OCI-LY7 (cell line): ENCODE measurements at regions not wholly inside any gene's neighbourhood (a gene's known extent, or its start where the extent isn't known, plus 50 kb on each side); places are given as distances from the start of the nearest gene placed in this dataset.

ENCODE experiments used
- BruUV-seq: library from RNA; stranded (reverse); fragments of 400-500 nt; replicated peaks from 2 replicates; lab custom pipeline; 2021; lab: Mats Ljungman, UMichigan
- CTCF ChIA-PET: fragments of 300-600 bp; sonication (Branson Sonifier 250); formaldehyde crosslinking; loops from one replicate; lab custom pipeline; 2022; ENCODE audit warnings: antibody characterized with exemption; ENCODE audit not compliant: unreplicated experiment; lab: Charles Lee
- POLR2A ChIA-PET: fragments of 300-600 bp; sonication (Branson Sonifier 250); formaldehyde crosslinking; loops from one replicate; lab custom pipeline; 2022; ENCODE audit warnings: antibody characterized with exemption; lab: Charles Lee
- DNase-seq: peaks from one replicate; pipeline ENCODE4 v3.0.0-alpha.2; 2015; ENCODE audit warnings: low spot score
- H2AFZ ChIP-seq: fragments of 200-600 bp; sonication (generic), shearing (Covaris generic); 2 replicates; pipeline ENCODE4 v1.6.1; 2014; ENCODE audit warnings: mild to moderate bottlenecking, antibody characterized with exemption, low read length, moderate library complexity
- H3K27ac ChIP-seq: fragments of 200-600 bp; sonication (generic); 2 replicates; pipeline ENCODE4 v1.5.1; 2014; ENCODE audit warnings: mixed run types, low read depth, mild to moderate bottlenecking, moderate library complexity, low read length, inconsistent platforms; ENCODE audit not compliant: poor library complexity, severe bottlenecking
- H3K36me3 ChIP-seq: fragments of 200-600 bp; sonication (generic); 2 replicates; pipeline ENCODE4 v1.6.1; 2014; ENCODE audit warnings: mild to moderate bottlenecking, antibody characterized with exemption, low read length, moderate library complexity, mixed read lengths; ENCODE audit not compliant: insufficient read depth
- H3K4me1 ChIP-seq: fragments of 200-600 bp; sonication (generic); 2 replicates; pipeline ENCODE4 v1.5.1; 2014; ENCODE audit warnings: mild to moderate bottlenecking, low read length; ENCODE audit not compliant: insufficient read depth, poor library complexity, severe bottlenecking
- H3K4me2 ChIP-seq: fragments of 200-600 bp; sonication (generic); 2 replicates; pipeline ENCODE4 v1.6.1; 2014; ENCODE audit warnings: mild to moderate bottlenecking, low read length
- H3K4me3 ChIP-seq: fragments of 200-600 bp; sonication (generic); 2 replicates; pipeline ENCODE4 v1.5.1; 2014; ENCODE audit warnings: mild to moderate bottlenecking, low read depth, low read length; ENCODE audit not compliant: poor library complexity, severe bottlenecking
- H3K79me2 ChIP-seq: fragments of 200-600 bp; sonication (generic); 2 replicates; pipeline ENCODE4 v1.6.1; 2016; ENCODE audit warnings: low read depth, mild to moderate bottlenecking, low read length, moderate library complexity, mixed read lengths; ENCODE audit not compliant: insufficient read depth
- H3K9me2 ChIP-seq: fragments of 200-600 bp; sonication (generic); 2 replicates; pipeline ENCODE4 v1.6.1; 2016; ENCODE audit warnings: mild to moderate bottlenecking, low read length, mixed read lengths; ENCODE audit not compliant: insufficient read depth
- H3K9me3 ChIP-seq: fragments of 200-600 bp; sonication (generic); 2 replicates; pipeline ENCODE4 v1.6.1; 2014; ENCODE audit warnings: mild to moderate bottlenecking, mixed run types, low read length, mixed read lengths
- H4K20me1 ChIP-seq: fragments of 200-600 bp; sonication (generic); 2 replicates; pipeline ENCODE4 v1.6.1; 2014; ENCODE audit warnings: mild to moderate bottlenecking, antibody characterized with exemption, low read length, moderate library complexity, mixed read lengths; ENCODE audit not compliant: insufficient read depth
- EZH2phosphoT487 ChIP-seq: fragments of 200-600 bp; sonication (generic); IDR thresholded peaks from 2 replicates; pipeline ENCODE4 v1.6.1; 2018; ENCODE audit warnings: low read depth, borderline replicate concordance, mild to moderate bottlenecking, mixed run types, antibody characterized with exemption, low read length, moderate library complexity, mixed read lengths
- intact Hi-C: fragments of 100-400 bp; cut with micrococcal nuclease; formaldehyde crosslinking; loops from one replicate; pipeline ENCODE4 v1.10.0; 2022; ENCODE audit not compliant: unreplicated experiment
- TF ChIP-seq, protein P1 (sequence below): fragments of 200-600 bp; sonication (generic); conservative IDR thresholded peaks from 2 replicates; pipeline ENCODE4 v1.5.1; 2014; ENCODE audit warnings: mild to moderate bottlenecking, antibody characterized with exemption, low read length, moderate library complexity, mixed read lengths

GRCh38 chr2:118440404-118441098 is 352.3 kb downstream of the INSIG2 start:
- Histone ChIP-seq H3K4me3 (no peak overlapping the region), H3K4me2 (no peak overlapping the region), H3K27ac (no peak overlapping the region), H3K36me3 (no peaks in the 10 kb centered on the region), H4K20me1 (no peaks in the 10 kb centered on the region), H3K79me2 (no peaks in the 10 kb centered on the region), H3K9me3 (no peaks in the 10 kb centered on the region), H2AFZ (no peak overlapping the region), H3K4me1 (no peaks in the 10 kb centered on the region), H3K9me2 (no peaks in the 10 kb centered on the region)
- ChIA-PET POLR2A (no interaction called here), CTCF (no interaction called here)
- BruUV-seq = no TSS peak
- intact Hi-C loops = no loop called here
- no peak for DNase-seq
- no peak for TF ChIP-seq EZH2phosphoT487
- TF ChIP-seq, protein P1, sequence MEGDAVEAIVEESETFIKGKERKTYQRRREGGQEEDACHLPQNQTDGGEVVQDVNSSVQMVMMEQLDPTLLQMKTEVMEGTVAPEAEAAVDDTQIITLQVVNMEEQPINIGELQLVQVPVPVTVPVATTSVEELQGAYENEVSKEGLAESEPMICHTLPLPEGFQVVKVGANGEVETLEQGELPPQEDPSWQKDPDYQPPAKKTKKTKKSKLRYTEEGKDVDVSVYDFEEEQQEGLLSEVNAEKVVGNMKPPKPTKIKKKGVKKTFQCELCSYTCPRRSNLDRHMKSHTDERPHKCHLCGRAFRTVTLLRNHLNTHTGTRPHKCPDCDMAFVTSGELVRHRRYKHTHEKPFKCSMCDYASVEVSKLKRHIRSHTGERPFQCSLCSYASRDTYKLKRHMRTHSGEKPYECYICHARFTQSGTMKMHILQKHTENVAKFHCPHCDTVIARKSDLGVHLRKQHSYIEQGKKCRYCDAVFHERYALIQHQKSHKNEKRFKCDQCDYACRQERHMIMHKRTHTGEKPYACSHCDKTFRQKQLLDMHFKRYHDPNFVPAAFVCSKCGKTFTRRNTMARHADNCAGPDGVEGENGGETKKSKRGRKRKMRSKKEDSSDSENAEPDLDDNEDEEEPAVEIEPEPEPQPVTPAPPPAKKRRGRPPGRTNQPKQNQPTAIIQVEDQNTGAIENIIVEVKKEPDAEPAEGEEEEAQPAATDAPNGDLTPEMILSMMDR = no peak

GRCh38 chr2:118437501-118437900 is 349.2 kb downstream of the INSIG2 start:
- H4K20me1 ChIP-seq = no peaks in the 10 kb centered on the region
- no peaks in the 10 kb centered on the region for H3K9me2 ChIP-seq
- CTCF ChIA-PET = no interaction called here
- no TSS peak for BruUV-seq
- H3K4me2 ChIP-seq = no peak overlapping the region
- H2AFZ ChIP-seq = no peak overlapping the region
- no peak overlapping the region for H3K27ac ChIP-seq
- H3K9me3 ChIP-seq = no peaks in the 10 kb centered on the region
- H3K36me3 ChIP-seq = no peaks in the 10 kb centered on the region
- POLR2A ChIA-PET = no interaction called here
- TF ChIP-seq, protein P1 = no peak
- intact Hi-C loops = no loop called here
- H3K4me1 ChIP-seq = no peaks in the 10 kb centered on the region
- no peaks in the 10 kb centered on the region for H3K79me2 ChIP-seq
- DNase-seq = no peak
- no peak overlapping the region for H3K4me3 ChIP-seq

DNA sequence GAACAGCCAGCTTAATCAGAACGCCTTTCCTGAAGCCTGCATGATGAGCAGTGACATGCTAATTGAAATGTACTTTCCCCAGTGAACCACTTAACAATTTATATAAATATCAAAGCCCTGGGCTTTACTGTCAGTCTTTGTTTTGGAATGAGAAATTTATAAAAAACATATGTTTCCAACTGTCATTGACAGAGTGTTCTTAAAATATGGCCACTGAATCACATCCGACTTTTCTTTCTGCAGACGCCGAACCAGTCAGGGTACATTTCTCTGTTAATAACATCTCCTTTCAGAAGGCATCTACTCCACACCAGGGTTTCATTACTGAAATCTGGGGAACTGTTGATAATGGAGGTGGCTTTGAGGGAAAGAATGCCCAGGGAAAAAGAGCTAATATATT is 343.7 kb downstream of the INSIG2 start:
- H3K4me3 ChIP-seq = no peak overlapping the region
- TF ChIP-seq, protein P1 = no peak
- TF ChIP-seq EZH2phosphoT487 = no peak
- H3K27ac ChIP-seq = no peak overlapping the region
- H3K79me2 ChIP-seq = no peaks in the 10 kb centered on the region
- no peak overlapping the region for H2AFZ ChIP-seq
- intact Hi-C loops = no loop called here
- H3K9me3 ChIP-seq = no peaks in the 10 kb centered on the region
- H3K4me2 ChIP-seq = no peak overlapping the region
- H3K9me2 ChIP-seq = no peaks in the 10 kb centered on the region
- POLR2A ChIA-PET = no interaction called here
- CTCF ChIA-PET = no interaction called here
- H3K36me3 ChIP-seq = no peaks in the 10 kb centered on the region
- BruUV-seq = no TSS peak
- H3K4me1 ChIP-seq = no peaks in the 10 kb centered on the region
- DNase-seq = no peak
- no peaks in the 10 kb centered on the region for H4K20me1 ChIP-seq
